HEK293T (cell line): ENCODE measurements at regions not wholly inside any gene's neighbourhood (a gene's known extent, or its start where the extent isn't known, plus 50 kb on each side); places are given as distances from the start of the nearest gene placed in this dataset.

Experiments used
- ELF4 ChIP-seq: fragments of 450-650 bp; IDR thresholded peaks from 2 replicates; pipeline ENCODE4 v1.6.1; 2017; ENCODE audit warnings: antibody characterized with exemption
- FOXA1 ChIP-seq: fragments of 450-650 bp; IDR thresholded peaks from 2 replicates; pipeline ENCODE4 v1.6.1; 2016; ENCODE audit warnings: mild to moderate bottlenecking
- FOXK2 ChIP-seq: fragments of 450-650 bp; IDR thresholded peaks from 2 replicates; pipeline ENCODE4 v1.6.1; 2016; ENCODE audit warnings: mild to moderate bottlenecking
- TF ChIP-seq, protein P1 (sequence below): fragments of 450-650 bp; IDR thresholded peaks from 2 replicates; pipeline ENCODE4 v1.6.1; 2016

DNA sequence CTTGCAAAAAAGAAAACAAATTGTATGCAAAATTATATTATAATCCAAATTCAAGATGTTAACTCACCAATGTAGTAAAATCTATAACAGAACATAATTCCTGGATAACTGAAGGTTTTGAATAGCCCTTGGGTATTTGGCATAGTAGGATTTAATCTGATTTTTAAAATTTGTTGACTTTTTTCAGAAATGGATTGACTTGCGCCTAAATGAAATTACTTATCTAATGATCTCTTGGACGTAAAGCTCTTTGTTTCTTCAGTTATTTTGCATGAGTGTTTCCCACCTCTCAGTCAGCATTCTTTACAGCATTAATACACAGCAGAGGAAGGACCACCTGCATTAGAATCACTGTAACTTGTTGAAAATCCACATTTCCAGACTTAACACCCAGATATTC lies 169.6 kb downstream of the SEPTIN7 start:
- TF ChIP-seq ELF4, result no peak
- TF ChIP-seq FOXK2, result no peak
- no peak for TF ChIP-seq FOXA1
- TF ChIP-seq, protein P1, sequence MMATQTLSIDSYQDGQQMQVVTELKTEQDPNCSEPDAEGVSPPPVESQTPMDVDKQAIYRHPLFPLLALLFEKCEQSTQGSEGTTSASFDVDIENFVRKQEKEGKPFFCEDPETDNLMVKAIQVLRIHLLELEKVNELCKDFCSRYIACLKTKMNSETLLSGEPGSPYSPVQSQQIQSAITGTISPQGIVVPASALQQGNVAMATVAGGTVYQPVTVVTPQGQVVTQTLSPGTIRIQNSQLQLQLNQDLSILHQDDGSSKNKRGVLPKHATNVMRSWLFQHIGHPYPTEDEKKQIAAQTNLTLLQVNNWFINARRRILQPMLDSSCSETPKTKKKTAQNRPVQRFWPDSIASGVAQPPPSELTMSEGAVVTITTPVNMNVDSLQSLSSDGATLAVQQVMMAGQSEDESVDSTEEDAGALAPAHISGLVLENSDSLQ, result no peak
